ENCODE measurements at regions not wholly inside any gene's neighbourhood (a gene's known extent, or its start where the extent isn't known, plus 50 kb on each side); places are given as distances from the start of the nearest gene placed in this dataset.

DNA sequence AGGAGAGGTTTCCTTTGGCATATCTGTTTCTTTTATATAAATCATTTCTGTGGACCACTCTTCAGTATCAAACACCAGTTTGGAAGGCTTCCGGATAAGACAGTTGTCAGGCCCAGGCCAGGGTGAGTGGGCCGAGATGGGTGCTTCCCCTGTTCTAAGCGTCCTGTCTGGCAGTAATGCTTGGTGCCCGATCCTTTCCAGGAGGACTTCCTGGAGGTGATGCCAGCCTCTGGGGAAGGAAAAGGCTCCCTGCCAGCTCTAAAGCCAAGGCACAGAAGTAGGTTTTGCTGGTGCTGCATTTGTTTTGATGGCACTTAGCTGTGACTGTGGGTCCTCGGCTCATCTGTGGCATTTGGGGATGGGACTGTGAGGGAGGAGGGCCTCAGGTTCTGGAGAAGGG, 124.4 kb upstream of the RTL1 start:
- TF ChIP-seq, protein P1, sequence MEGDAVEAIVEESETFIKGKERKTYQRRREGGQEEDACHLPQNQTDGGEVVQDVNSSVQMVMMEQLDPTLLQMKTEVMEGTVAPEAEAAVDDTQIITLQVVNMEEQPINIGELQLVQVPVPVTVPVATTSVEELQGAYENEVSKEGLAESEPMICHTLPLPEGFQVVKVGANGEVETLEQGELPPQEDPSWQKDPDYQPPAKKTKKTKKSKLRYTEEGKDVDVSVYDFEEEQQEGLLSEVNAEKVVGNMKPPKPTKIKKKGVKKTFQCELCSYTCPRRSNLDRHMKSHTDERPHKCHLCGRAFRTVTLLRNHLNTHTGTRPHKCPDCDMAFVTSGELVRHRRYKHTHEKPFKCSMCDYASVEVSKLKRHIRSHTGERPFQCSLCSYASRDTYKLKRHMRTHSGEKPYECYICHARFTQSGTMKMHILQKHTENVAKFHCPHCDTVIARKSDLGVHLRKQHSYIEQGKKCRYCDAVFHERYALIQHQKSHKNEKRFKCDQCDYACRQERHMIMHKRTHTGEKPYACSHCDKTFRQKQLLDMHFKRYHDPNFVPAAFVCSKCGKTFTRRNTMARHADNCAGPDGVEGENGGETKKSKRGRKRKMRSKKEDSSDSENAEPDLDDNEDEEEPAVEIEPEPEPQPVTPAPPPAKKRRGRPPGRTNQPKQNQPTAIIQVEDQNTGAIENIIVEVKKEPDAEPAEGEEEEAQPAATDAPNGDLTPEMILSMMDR (IDR thresholded peaks at IDR 0.05), result no peak
- TF ChIP-seq REST (IDR thresholded peaks at IDR 0.05; ENCODE audit: insufficient read depth in 1 of 2, low read depth in 2 of 2, low read length in 1 of 2) (no peak), POLR2AphosphoS5 (IDR thresholded peaks at IDR 0.05; ENCODE audit: low read depth, low read length) (no peak)

Measured in Panc1 (cell line).